KG1 (cell line): ENCODE measurements at regions not wholly inside any gene's neighbourhood (a gene's known extent, or its start where the extent isn't known, plus 50 kb on each side); places are given as distances from the start of the nearest gene placed in this dataset.
A peak's percentile ranks its signal among the peaks of the same experiment; 100 is the strongest.

Experiments
- DNase-seq: peaks from one replicate; lab custom pipeline; 2025; lab: John Stamatoyannopoulos, UW

- peak; percentile 13 for DNase-seq
These were observed 77.2 kb upstream of the SLC6A11 start for GRCh38 chr3:10738688-10739372.

GRCh38 chr3:10740954-10741353, 75.1 kb upstream of the SLC6A11 start:
- no peak for DNase-seq

GRCh38 chr3:10741891-10742671, 73.9 kb upstream of the SLC6A11 start:
- no peak for DNase-seq

- DNase-seq = no peak
These were observed 72.5 kb upstream of the SLC6A11 start for GRCh38 chr3:10743366-10744097.

GRCh38 chr3:10744098-10744465, 71.9 kb upstream of the SLC6A11 start:
- DNase-seq = no peak

- no peak for DNase-seq
These were observed 70.6 kb upstream of the SLC6A11 start for GRCh38 chr3:10745392-10745791.

- no peak for DNase-seq
These were observed 70.0 kb upstream of the SLC6A11 start for GRCh38 chr3:10746001-10746400.

GRCh38 chr3:10746684-10747083, 69.3 kb upstream of the SLC6A11 start:
- DNase-seq = no peak

- no peak for DNase-seq
These were observed 68.7 kb upstream of the SLC6A11 start for GRCh38 chr3:10747341-10747740.

- no peak for DNase-seq
These were observed 68.0 kb upstream of the SLC6A11 start for GRCh38 chr3:10748040-10748439.

- peak; percentile 7 for DNase-seq
These were observed 62.1 kb upstream of the SLC6A11 start for GRCh38 chr3:10753964-10754363.

- DNase-seq = no peak
These were observed 59.5 kb upstream of the SLC6A11 start for GRCh38 chr3:10756546-10756945.

GRCh38 chr3:10757021-10757820, 58.8 kb upstream of the SLC6A11 start:
- DNase-seq = no peak

- DNase-seq = no peak
These were observed 58.3 kb upstream of the SLC6A11 start for GRCh38 chr3:10757821-10758130.

- DNase-seq = peak; percentile 46
These were observed 57.6 kb upstream of the SLC6A11 start for GRCh38 chr3:10758304-10759037.

GRCh38 chr3:10759495-10759894, 56.5 kb upstream of the SLC6A11 start:
- DNase-seq = no peak

- no peak for DNase-seq
These were observed 55.8 kb upstream of the SLC6A11 start for GRCh38 chr3:10760199-10760598.

GRCh38 chr3:10761583-10761982, 54.4 kb upstream of the SLC6A11 start:
- DNase-seq = no peak

GRCh38 chr3:10762116-10762515, 53.9 kb upstream of the SLC6A11 start:
- no peak for DNase-seq

GRCh38 chr3:10762611-10763247, 53.3 kb upstream of the SLC6A11 start:
- DNase-seq = no peak

GRCh38 chr3:10763248-10763620, 52.8 kb upstream of the SLC6A11 start:
- no peak for DNase-seq
